ENCODE measurements at regions not wholly inside any gene's neighbourhood (a gene's known extent, or its start where the extent isn't known, plus 50 kb on each side); places are given as distances from the start of the nearest gene placed in this dataset.
A peak's percentile ranks its signal among the peaks of the same experiment; 100 is the strongest.

- DNase-seq: no peak
Observed at GRCh38 chr11:23023319-23023718, 163.0 kb upstream of the CCDC179 start.

- no peak for DNase-seq
Observed at GRCh38 chr11:23041001-23041503, 180.8 kb upstream of the CCDC179 start.

GRCh38 chr11:23058656-23059055 lies 198.4 kb upstream of the CCDC179 start:
- no peak for DNase-seq

- no peak for DNase-seq
Observed at GRCh38 chr11:23063276-23063675, 203.0 kb upstream of the CCDC179 start.

GRCh38 chr11:23078289-23078971 lies 218.2 kb upstream of the CCDC179 start:
- DNase-seq: no peak

- no peak for DNase-seq
Observed at GRCh38 chr11:23079382-23079813, 219.1 kb upstream of the CCDC179 start.

GRCh38 chr11:23087407-23087806 lies 227.1 kb upstream of the CCDC179 start:
- DNase-seq: no peak

- no peak for DNase-seq
Observed at GRCh38 chr11:23090659-23091058, 230.4 kb upstream of the CCDC179 start.

- DNase-seq: no peak
Observed at GRCh38 chr11:23095650-23096189, 235.4 kb upstream of the CCDC179 start.

- DNase-seq: no peak
Observed at GRCh38 chr11:23097891-23098290, 237.6 kb upstream of the CCDC179 start.

GRCh38 chr11:23099256-23099655 lies 239.0 kb upstream of the CCDC179 start:
- DNase-seq: no peak

- DNase-seq: no peak
Observed at GRCh38 chr11:23100726-23101125, 240.5 kb upstream of the CCDC179 start.

- DNase-seq: no peak
Observed at GRCh38 chr11:23103416-23103815, 243.1 kb upstream of the CCDC179 start.

GRCh38 chr11:23111527-23111926 lies 251.3 kb upstream of the CCDC179 start:
- DNase-seq: no peak

- no peak for DNase-seq
Observed at GRCh38 chr11:23112390-23112789, 252.1 kb upstream of the CCDC179 start.

- peak in 1 of 58 donors; percentile 24 for DNase-seq
Observed at GRCh38 chr11:23112987-23113886, 253.0 kb upstream of the CCDC179 start.

- DNase-seq: no peak
Observed at GRCh38 chr11:23113887-23114216, 253.6 kb upstream of the CCDC179 start.

- no peak for DNase-seq
Observed at GRCh38 chr11:23123753-23124152, 263.5 kb upstream of the CCDC179 start.

- DNase-seq: no peak
Observed at GRCh38 chr11:23124249-23124648, 264.0 kb upstream of the CCDC179 start.

GRCh38 chr11:23124996-23125395 lies 264.7 kb upstream of the CCDC179 start:
- DNase-seq: no peak

- no peak for DNase-seq
Observed at GRCh38 chr11:23127706-23128105, 267.4 kb upstream of the CCDC179 start.

- DNase-seq: peak in 1 of 58 donors; percentile 17
Observed at GRCh38 chr11:23134627-23135026, 274.4 kb upstream of the CCDC179 start.
